Activated CD4-positive, alpha-beta T cell treated with anti-CD3 and anti-CD28 coated beads for 36 hours (primary cell): ENCODE measurements at regions not wholly inside any gene's neighbourhood (a gene's known extent, or its start where the extent isn't known, plus 50 kb on each side); places are given as distances from the start of the nearest gene placed in this dataset.
"Not testable (repeated sequence)": the region's sequence is repeated elsewhere in the genome, so short reads cannot be mapped to it uniquely, and the experiment has no call there.

ENCODE experiments used
- ATAC-seq: fragments of 200-7000 bp; cut with Tn5 transposase; one replicate; pipeline ENCODE4 v1.10.0; 2021; ENCODE audit warnings: mild to moderate bottlenecking, moderate library complexity
- CTCF ChIA-PET: fragments of 350-600 bp; sonication (Branson Sonifier 250); formaldehyde crosslinking; loops from one replicate; lab custom pipeline; 2021; ENCODE audit warnings: antibody characterized with exemption; lab: Charles Lee
- POLR2A ChIA-PET: fragments of 350-600 bp; sonication (Branson Sonifier 250); formaldehyde crosslinking; loops from one replicate; lab custom pipeline; 2021; ENCODE audit warnings: antibody characterized with exemption, inconsistent platforms; lab: Charles Lee
- DNase-seq: peaks from one replicate; pipeline ENCODE4 v3.0.0-alpha.2; 2020
- H3K27ac Mint-ChIP-seq: one replicate; pipeline ENCODE4 v1.8.0; 2021; ENCODE audit warnings: mixed read lengths
- H3K27me3 Mint-ChIP-seq: one replicate; pipeline ENCODE4 v1.8.0; 2021; ENCODE audit warnings: mixed read lengths
- H3K36me3 Mint-ChIP-seq: one replicate; pipeline ENCODE4 v1.8.0; 2021; ENCODE audit warnings: low read depth, mixed read lengths
- H3K4me1 Mint-ChIP-seq: one replicate; pipeline ENCODE4 v1.8.0; 2021; ENCODE audit warnings: mixed read lengths
- H3K4me3 Mint-ChIP-seq: one replicate; pipeline ENCODE4 v1.8.0; 2021; ENCODE audit warnings: mild to moderate bottlenecking, moderate library complexity, mixed read lengths
- H3K9me3 Mint-ChIP-seq: one replicate; pipeline ENCODE4 v1.8.0; 2021; ENCODE audit warnings: low read depth, mixed read lengths
- intact Hi-C, 2 experiments: fragments of 100-400 bp; cut with DNase I in 1 of 2; cut with micrococcal nuclease in 1 of 2; formaldehyde crosslinking; loops; one replicate each; pipeline versions ENCODE4 v1.14.2 to v1.15.1; 2022 to 2024; cut with DNase I, micrococcal nuclease

- CTCF ChIA-PET = interaction anchor here (0.6 kb wide), 1 partner anchor 42 kb away, joined by 3 read pairs; no protein-coding TSS in a partner anchor
- no peaks in the 10 kb centered on the region for H3K27me3 Mint-ChIP-seq
- DNase-seq (no peak), ATAC-seq (no peak)
- H3K27ac Mint-ChIP-seq = no peak overlapping the region
- intact Hi-C loops = no loop called here
- no peaks in the 10 kb centered on the region for H3K36me3 Mint-ChIP-seq
- peaks cover 6% of the 10 kb centered on the region for H3K9me3 Mint-ChIP-seq
- H3K4me3 Mint-ChIP-seq = no peak overlapping the region
- POLR2A ChIA-PET = no interaction called here
- peaks cover 5% of the 10 kb centered on the region for H3K4me1 Mint-ChIP-seq
Measured at GRCh38 chr12:89267404-89267803, 84.9 kb downstream of the DUSP6 start.

- intact Hi-C loops, CTCF ChIA-PET, H3K36me3 Mint-ChIP-seq: not testable (repeated sequence)
Measured at GRCh38 chr12:89266574-89267188, 85.6 kb downstream of the DUSP6 start.

GRCh38 chr12:89264837-89265236, 87.5 kb downstream of the DUSP6 start:
- ChIA-PET POLR2A (no interaction called here), CTCF (interaction anchor here (1.2 kb wide), 1 partner anchor 10 kb away, joined by 8 read pairs; no protein-coding TSS in a partner anchor)
- H3K36me3 Mint-ChIP-seq = no peaks in the 10 kb centered on the region
- no peak overlapping the region for H3K27ac Mint-ChIP-seq
- no peaks in the 10 kb centered on the region for H3K27me3 Mint-ChIP-seq
- ATAC-seq (no peak), DNase-seq (no peak)
- no peaks in the 10 kb centered on the region for H3K9me3 Mint-ChIP-seq
- intact Hi-C loops = no loop called here
- peaks cover 15% of the 10 kb centered on the region for H3K4me1 Mint-ChIP-seq
- H3K4me3 Mint-ChIP-seq = no peak overlapping the region

More at GRCh38 chr12:89266574-89267188, 85.6 kb downstream of the DUSP6 start:
- H3K9me3 Mint-ChIP-seq, ATAC-seq, H3K4me3 Mint-ChIP-seq, H3K27me3 Mint-ChIP-seq, H3K27ac Mint-ChIP-seq, POLR2A ChIA-PET, DNase-seq: not testable (repeated sequence)
- H3K4me1 Mint-ChIP-seq = peaks cover 12% of the 10 kb centered on the region

GRCh38 chr12:89263900-89264299, 88.4 kb downstream of the DUSP6 start:
- Mint-ChIP-seq H3K9me3 (no peaks in the 10 kb centered on the region), H3K27ac (no peak overlapping the region), H3K4me3 (no peak overlapping the region), H3K27me3 (no peaks in the 10 kb centered on the region), H3K36me3 (no peaks in the 10 kb centered on the region), H3K4me1 (peaks cover 15% of the 10 kb centered on the region)
- ATAC-seq (no peak), DNase-seq (no peak)
- ChIA-PET POLR2A (interaction anchor here (0.6 kb wide), 1 partner anchor 83 kb away, joined by 4 read pairs; no protein-coding TSS in a partner anchor), CTCF (no interaction called here)
- intact Hi-C loops = no loop called here

- ChIA-PET CTCF (no interaction called here), POLR2A (no interaction called here)
- no peak for DNase-seq
- Mint-ChIP-seq H3K4me1 (peaks cover 22% of the 10 kb centered on the region), H3K27me3 (no peaks in the 10 kb centered on the region), H3K36me3 (peaks cover 4% of the 10 kb centered on the region), H3K4me3 (no peak overlapping the region), H3K9me3 (peaks cover 5% of the 10 kb centered on the region), H3K27ac (no peak overlapping the region)
- no peak for ATAC-seq
- intact Hi-C loops = no loop called here
Measured at GRCh38 chr12:89262855-89263552, 89.3 kb downstream of the DUSP6 start.

GRCh38 chr12:89261982-89262381, 90.3 kb downstream of the DUSP6 start:
- POLR2A ChIA-PET = interaction anchor here (0.5 kb wide), 1 partner anchor 99 kb away, joined by 3 read pairs; no protein-coding TSS in a partner anchor
- Mint-ChIP-seq H3K36me3 (peaks cover 4% of the 10 kb centered on the region), H3K9me3 (peaks cover 7% of the 10 kb centered on the region), H3K4me3 (no peak overlapping the region), H3K27me3 (no peaks in the 10 kb centered on the region), H3K27ac (no peak overlapping the region), H3K4me1 (peaks cover 22% of the 10 kb centered on the region)
- intact Hi-C loops = no loop called here
- DNase-seq (no peak), ATAC-seq (no peak)
- CTCF ChIA-PET = interaction anchor here (1.6 kb wide), 1 partner anchor 8 kb away, joined by 4 read pairs; no protein-coding TSS in a partner anchor

- ATAC-seq (peak; percentile 95), DNase-seq (no peak)
- Mint-ChIP-seq H3K4me1 (peaks cover 22% of the 10 kb centered on the region), H3K9me3 (peaks cover 7% of the 10 kb centered on the region), H3K4me3 (no peak overlapping the region), H3K27me3 (no peaks in the 10 kb centered on the region), H3K27ac (no peak overlapping the region), H3K36me3 (peaks cover 4% of the 10 kb centered on the region)
- CTCF ChIA-PET = interaction anchor here (1.3 to 1.6 kb wide), 2 partner anchors 9 to 16 kb away, joined by 4 read pairs; no protein-coding TSS in a partner anchor
- POLR2A ChIA-PET = interaction anchor here (0.5 kb wide), 1 partner anchor 98 kb away, joined by 3 read pairs; no protein-coding TSS in a partner anchor
- intact Hi-C loops = no loop called here
Measured at GRCh38 chr12:89260841-89261637, 91.3 kb downstream of the DUSP6 start.

- CTCF ChIA-PET = no interaction called here
- ATAC-seq = no peak
- H3K9me3 Mint-ChIP-seq = peaks cover 7% of the 10 kb centered on the region
- H3K4me1 Mint-ChIP-seq = peaks cover 17% of the 10 kb centered on the region
- no peak overlapping the region for H3K4me3 Mint-ChIP-seq
- POLR2A ChIA-PET = no interaction called here
- DNase-seq = no peak
- H3K27ac Mint-ChIP-seq = no peak overlapping the region
- intact Hi-C loops = no loop called here
- H3K27me3 Mint-ChIP-seq = no peaks in the 10 kb centered on the region
- H3K36me3 Mint-ChIP-seq = peaks cover 4% of the 10 kb centered on the region
Measured at GRCh38 chr12:89259821-89260220, 92.5 kb downstream of the DUSP6 start.

GRCh38 chr12:89258240-89258969, 93.9 kb downstream of the DUSP6 start:
- no peaks in the 10 kb centered on the region for H3K27me3 Mint-ChIP-seq
- ChIA-PET POLR2A (no interaction called here), CTCF (no interaction called here)
- ATAC-seq (no peak), DNase-seq (no peak)
- peaks cover 4% of the 10 kb centered on the region for H3K36me3 Mint-ChIP-seq
- H3K4me3 Mint-ChIP-seq = no peak overlapping the region
- peaks cover 24% of the 10 kb centered on the region for H3K4me1 Mint-ChIP-seq
- H3K9me3 Mint-ChIP-seq = peaks cover 13% of the 10 kb centered on the region
- intact Hi-C loops = no loop called here
- H3K27ac Mint-ChIP-seq = no peak overlapping the region

- CTCF ChIA-PET = interaction anchor here (0.6 to 1.3 kb wide), 3 partner anchors 10 to 95 kb away, joined by 3 to 4 read pairs (median 3); no protein-coding TSS in a partner anchor
- intact Hi-C loops = no loop called here
- no peak for ATAC-seq
- no peak for DNase-seq
- POLR2A ChIA-PET = no interaction called here
- no peak overlapping the region for H3K4me3 Mint-ChIP-seq
- peaks cover 13% of the 10 kb centered on the region for H3K9me3 Mint-ChIP-seq
- H3K27me3 Mint-ChIP-seq = no peaks in the 10 kb centered on the region
- peaks cover 31% of the 10 kb centered on the region for H3K4me1 Mint-ChIP-seq
- H3K27ac Mint-ChIP-seq = no peak overlapping the region
- peaks cover 4% of the 10 kb centered on the region for H3K36me3 Mint-ChIP-seq
Measured at GRCh38 chr12:89257340-89257739, 95.0 kb downstream of the DUSP6 start.

GRCh38 chr12:89256060-89256459, 96.2 kb downstream of the DUSP6 start:
- peaks cover 7% of the 10 kb centered on the region for H3K36me3 Mint-ChIP-seq
- CTCF ChIA-PET = interaction anchor here (1.0 to 1.3 kb wide), 2 partner anchors 9 to 262 kb away, joined by 3 read pairs; no protein-coding TSS in a partner anchor
- H3K27ac Mint-ChIP-seq = no peak overlapping the region
- intact Hi-C loops = no loop called here
- H3K27me3 Mint-ChIP-seq = no peaks in the 10 kb centered on the region
- no peak for DNase-seq
- no peak for ATAC-seq
- H3K9me3 Mint-ChIP-seq = peaks cover 14% of the 10 kb centered on the region
- H3K4me1 Mint-ChIP-seq = peaks cover 34% of the 10 kb centered on the region
- POLR2A ChIA-PET = no interaction called here
- no peak overlapping the region for H3K4me3 Mint-ChIP-seq
